Peyer's patch (tissue), 4 donors: ENCODE measurements at regions not wholly inside any gene's neighbourhood (a gene's known extent, or its start where the extent isn't known, plus 50 kb on each side); places are given as distances from the start of the nearest gene placed in this dataset.

ENCODE experiments used
- CTCF ChIP-seq, 6 experiments: fragments of 450-650 bp in 4 of 6; fragments of 200-600 bp in 2 of 6; sonication (generic) in 1 of 6; IDR thresholded peaks; one replicate each; pipeline ENCODE4 v1.5.1; 2017 to 2019; ENCODE audit warnings: antibody characterized with exemption in 6 of 6, mild to moderate bottlenecking in 3 of 6, moderate library complexity in 1 of 6
- POLR2A ChIP-seq, 2 donors: fragments of 450-650 bp; IDR thresholded peaks; one replicate each; pipeline ENCODE4 v1.5.1; 2017; ENCODE audit warnings: antibody characterized with exemption in 2 of 2, mild to moderate bottlenecking in 2 of 2, moderate library complexity in 2 of 2

GRCh38 chr7:10740805-10741204 lies 232.9 kb upstream of the PHF14 start:
- TF ChIP-seq POLR2A (IDR thresholded peaks at IDR 0.05) = no peak
- TF ChIP-seq CTCF (IDR thresholded peaks at IDR 0.05) = no peak
